Parathyroid adenoma (tissue), 2 donors: ENCODE measurements at regions not wholly inside any gene's neighbourhood (a gene's known extent, or its start where the extent isn't known, plus 50 kb on each side); places are given as distances from the start of the nearest gene placed in this dataset.

Experiments
- H2AFZ ChIP-seq: fragments of 300-600 bp; sonication (generic); one replicate; pipeline ENCODE4 v1.7.0; 2017; ENCODE audit warnings: antibody characterized with exemption, mild to moderate bottlenecking
- H3K27ac ChIP-seq: fragments of 300-600 bp; sonication (generic); one replicate; pipeline ENCODE4 v1.7.0; 2017
- H3K27me3 ChIP-seq: fragments of 300-600 bp; sonication (generic); one replicate; pipeline ENCODE4 v1.7.0; 2017; ENCODE audit warnings: low read length; ENCODE audit not compliant: control insufficient read depth, insufficient read depth
- H3K36me3 ChIP-seq: fragments of 300-600 bp; sonication (generic); one replicate; pipeline ENCODE4 v1.7.0; 2017; ENCODE audit warnings: low read length; ENCODE audit not compliant: control insufficient read depth, insufficient read depth
- H3K4me1 ChIP-seq: fragments of 300-600 bp; sonication (generic); one replicate; pipeline ENCODE4 v1.7.0; 2017; ENCODE audit warnings: control low read depth
- H3K4me2 ChIP-seq: fragments of 300-600 bp; sonication (generic); one replicate; pipeline ENCODE4 v1.7.0; 2017; ENCODE audit warnings: low read length
- H3K4me3 ChIP-seq: fragments of 300-600 bp; sonication (generic); one replicate; pipeline ENCODE4 v1.7.0; 2017; ENCODE audit warnings: low read depth, low read length
- H3K79me2 ChIP-seq: fragments of 300-600 bp; sonication (generic); one replicate; pipeline ENCODE4 v1.7.0; 2017; ENCODE audit warnings: control low read depth
- H3K9ac ChIP-seq: fragments of 300-600 bp; sonication (generic); one replicate; pipeline ENCODE4 v1.7.0; 2017; ENCODE audit warnings: mild to moderate bottlenecking
- H3K9me3 ChIP-seq: fragments of 300-600 bp; sonication (generic); one replicate; pipeline ENCODE4 v1.7.0; 2017; ENCODE audit warnings: low read length; ENCODE audit not compliant: control insufficient read depth
- TF ChIP-seq, protein P1 (sequence below): fragments of 300-600 bp; sonication (generic); IDR thresholded peaks from one replicate; pipeline ENCODE4 v1.7.0; 2017; ENCODE audit warnings: antibody characterized with exemption, mild to moderate bottlenecking
- donor health status: primary hyperparathyroidism.

DNA sequence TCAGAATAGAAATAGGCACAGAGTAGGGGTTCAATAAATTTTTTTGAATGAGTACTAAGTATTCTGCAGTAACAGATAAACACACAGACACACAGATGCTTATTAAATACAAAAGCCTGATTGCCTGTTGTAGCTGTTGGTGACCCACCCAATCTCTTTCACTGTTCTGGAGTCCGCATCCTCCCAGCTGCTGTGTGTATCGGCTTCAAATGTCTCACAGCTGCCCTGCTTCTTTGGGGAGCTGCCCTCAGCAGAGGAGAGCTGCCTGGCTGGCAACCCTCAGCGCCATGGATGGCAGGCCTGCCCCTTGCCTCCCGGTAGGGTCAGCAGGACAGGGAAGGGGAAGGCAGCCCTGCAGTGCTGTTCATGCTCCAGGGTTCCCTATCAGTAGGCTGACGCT, 50.5 kb upstream of the PRNP start:
- Histone ChIP-seq H3K4me1 (no peaks in the 10 kb centered on the region), H3K4me3 (no peak overlapping the region), H3K4me2 (no peak overlapping the region)

DNA sequence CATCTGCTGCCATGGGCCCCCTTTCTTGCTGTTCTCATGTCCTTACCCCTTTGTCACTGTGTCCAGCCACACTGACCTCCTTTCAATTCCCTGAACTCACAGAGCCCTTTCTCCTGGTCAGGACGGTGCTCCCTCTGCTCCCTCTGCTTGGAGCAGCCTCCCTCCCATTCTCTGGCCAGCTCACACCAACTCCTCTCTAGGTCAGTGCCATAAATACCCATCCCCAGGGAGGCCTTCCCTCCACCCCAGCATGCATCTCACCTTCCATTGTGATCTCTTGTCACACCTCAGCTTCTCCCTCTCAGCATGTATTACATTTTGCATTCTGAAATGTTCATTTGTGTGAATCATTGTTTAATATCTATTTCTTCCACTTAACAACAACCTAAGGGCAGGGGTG, 50.9 kb upstream of the PRNP start:
- Histone ChIP-seq H3K4me1 (no peaks in the 10 kb centered on the region), H3K27ac (no peak overlapping the region)

More for the DNA sequence above, 50.5 kb upstream of the PRNP start:
- Histone ChIP-seq H3K36me3 (no peaks in the 10 kb centered on the region), H3K79me2 (no peaks in the 10 kb centered on the region), H3K27me3 (no peaks in the 10 kb centered on the region), H3K9me3 (no peaks in the 10 kb centered on the region), H3K9ac (no peak overlapping the region), H3K27ac (no peak overlapping the region), H2AFZ (no peak overlapping the region)
- TF ChIP-seq, protein P1, sequence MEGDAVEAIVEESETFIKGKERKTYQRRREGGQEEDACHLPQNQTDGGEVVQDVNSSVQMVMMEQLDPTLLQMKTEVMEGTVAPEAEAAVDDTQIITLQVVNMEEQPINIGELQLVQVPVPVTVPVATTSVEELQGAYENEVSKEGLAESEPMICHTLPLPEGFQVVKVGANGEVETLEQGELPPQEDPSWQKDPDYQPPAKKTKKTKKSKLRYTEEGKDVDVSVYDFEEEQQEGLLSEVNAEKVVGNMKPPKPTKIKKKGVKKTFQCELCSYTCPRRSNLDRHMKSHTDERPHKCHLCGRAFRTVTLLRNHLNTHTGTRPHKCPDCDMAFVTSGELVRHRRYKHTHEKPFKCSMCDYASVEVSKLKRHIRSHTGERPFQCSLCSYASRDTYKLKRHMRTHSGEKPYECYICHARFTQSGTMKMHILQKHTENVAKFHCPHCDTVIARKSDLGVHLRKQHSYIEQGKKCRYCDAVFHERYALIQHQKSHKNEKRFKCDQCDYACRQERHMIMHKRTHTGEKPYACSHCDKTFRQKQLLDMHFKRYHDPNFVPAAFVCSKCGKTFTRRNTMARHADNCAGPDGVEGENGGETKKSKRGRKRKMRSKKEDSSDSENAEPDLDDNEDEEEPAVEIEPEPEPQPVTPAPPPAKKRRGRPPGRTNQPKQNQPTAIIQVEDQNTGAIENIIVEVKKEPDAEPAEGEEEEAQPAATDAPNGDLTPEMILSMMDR = no peak

DNA sequence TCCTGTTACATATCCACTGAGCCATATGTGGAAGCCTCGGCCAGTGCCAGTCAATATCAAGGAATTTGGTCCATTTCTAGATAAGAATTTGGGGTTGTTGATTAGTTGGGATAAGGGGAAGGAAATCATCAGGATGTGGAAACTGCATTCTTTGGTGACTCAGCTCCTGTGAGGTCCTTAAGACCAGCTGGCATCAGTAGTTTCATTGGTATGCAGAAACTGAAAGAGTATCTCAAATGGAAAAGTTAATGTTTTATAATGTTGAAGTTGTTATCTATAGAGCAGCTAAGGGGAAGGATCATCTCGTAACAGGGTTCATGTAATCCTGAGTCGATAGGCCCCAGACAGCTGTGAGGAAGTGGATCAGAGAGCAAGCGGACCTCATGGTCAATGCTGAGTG, 52.5 kb upstream of the PRNP start:
- Histone ChIP-seq H3K4me3 (no peak overlapping the region), H2AFZ (no peak overlapping the region), H3K9ac (no peak overlapping the region), H3K9me3 (no peaks in the 10 kb centered on the region), H3K4me2 (no peak overlapping the region), H3K27ac (no peak overlapping the region), H3K4me1 (no peaks in the 10 kb centered on the region), H3K27me3 (no peaks in the 10 kb centered on the region), H3K79me2 (no peaks in the 10 kb centered on the region), H3K36me3 (no peaks in the 10 kb centered on the region)
- TF ChIP-seq, protein P1 = no peak

More for the DNA sequence above, 50.9 kb upstream of the PRNP start:
- no peaks in the 10 kb centered on the region for H3K9me3 ChIP-seq
- TF ChIP-seq, protein P1 = no peak
- H3K27me3 ChIP-seq = no peaks in the 10 kb centered on the region
- no peaks in the 10 kb centered on the region for H3K79me2 ChIP-seq
- H2AFZ ChIP-seq = no peak overlapping the region
- H3K4me2 ChIP-seq = no peak overlapping the region
- no peak overlapping the region for H3K4me3 ChIP-seq
- no peak overlapping the region for H3K9ac ChIP-seq
- H3K36me3 ChIP-seq = no peaks in the 10 kb centered on the region

DNA sequence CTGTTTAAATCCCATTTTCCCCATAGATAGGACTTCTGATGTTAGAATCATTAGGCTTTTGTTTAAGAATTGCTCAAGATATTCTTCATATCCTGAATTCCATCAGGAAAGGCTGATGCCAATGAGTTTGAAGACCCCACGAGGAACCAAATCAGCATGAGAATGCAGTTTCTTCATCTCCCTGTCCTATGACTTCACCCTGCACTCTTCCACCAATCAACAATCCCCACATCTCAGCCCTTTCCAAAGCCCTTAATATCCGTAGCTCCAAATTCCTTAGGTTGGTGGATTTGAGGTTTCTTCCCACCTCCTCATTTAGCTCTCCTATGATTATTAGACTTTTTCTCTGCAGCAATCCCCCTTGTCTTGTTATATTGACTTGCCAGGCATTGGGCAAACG, 52.9 kb upstream of the PRNP start:
- Histone ChIP-seq H3K9me3 (no peaks in the 10 kb centered on the region), H3K9ac (no peak overlapping the region), H2AFZ (no peak overlapping the region), H3K4me1 (no peaks in the 10 kb centered on the region), H3K36me3 (no peaks in the 10 kb centered on the region), H3K27me3 (no peaks in the 10 kb centered on the region), H3K4me3 (no peak overlapping the region), H3K79me2 (no peaks in the 10 kb centered on the region), H3K27ac (no peak overlapping the region), H3K4me2 (no peak overlapping the region)
- TF ChIP-seq, protein P1 = no peak

DNA sequence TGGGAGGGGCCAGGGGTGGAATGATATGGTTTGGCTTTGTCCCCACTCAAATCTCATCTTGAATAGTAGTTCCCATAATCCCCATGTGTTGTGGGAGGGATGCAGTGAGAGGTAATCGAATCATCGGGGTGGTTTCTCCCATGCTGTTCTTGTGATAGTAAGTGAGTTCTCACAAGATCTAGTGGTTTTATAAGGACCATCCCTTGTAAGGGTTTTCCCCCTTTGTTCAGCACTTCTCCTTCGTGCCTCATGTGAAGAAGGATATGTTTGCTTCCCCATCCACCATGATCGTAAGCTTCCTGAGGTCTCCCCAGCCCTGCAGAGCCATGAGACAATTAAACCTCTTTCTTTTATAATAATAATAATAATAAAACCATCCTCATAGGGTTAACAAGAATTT, 53.4 kb upstream of the PRNP start:
- TF ChIP-seq, protein P1 = no peak
- Histone ChIP-seq H3K4me2 (no peak overlapping the region), H3K36me3 (no peaks in the 10 kb centered on the region), H3K79me2 (no peaks in the 10 kb centered on the region), H3K9ac (no peak overlapping the region), H3K4me3 (no peak overlapping the region), H3K9me3 (no peaks in the 10 kb centered on the region), H3K27me3 (no peaks in the 10 kb centered on the region), H2AFZ (no peak overlapping the region), H3K4me1 (no peaks in the 10 kb centered on the region), H3K27ac (no peak overlapping the region)
